DMS114 treated with DMSO at 0.1 percent for 48 hours (cell line): ENCODE measurements at regions not wholly inside any gene's neighbourhood (a gene's known extent, or its start where the extent isn't known, plus 50 kb on each side); places are given as distances from the start of the nearest gene placed in this dataset.

Experiments used
- DNase-seq: peaks from one replicate; lab custom pipeline; 2025; ENCODE audit not compliant: unreplicated experiment; lab: John Stamatoyannopoulos, UW

DNA sequence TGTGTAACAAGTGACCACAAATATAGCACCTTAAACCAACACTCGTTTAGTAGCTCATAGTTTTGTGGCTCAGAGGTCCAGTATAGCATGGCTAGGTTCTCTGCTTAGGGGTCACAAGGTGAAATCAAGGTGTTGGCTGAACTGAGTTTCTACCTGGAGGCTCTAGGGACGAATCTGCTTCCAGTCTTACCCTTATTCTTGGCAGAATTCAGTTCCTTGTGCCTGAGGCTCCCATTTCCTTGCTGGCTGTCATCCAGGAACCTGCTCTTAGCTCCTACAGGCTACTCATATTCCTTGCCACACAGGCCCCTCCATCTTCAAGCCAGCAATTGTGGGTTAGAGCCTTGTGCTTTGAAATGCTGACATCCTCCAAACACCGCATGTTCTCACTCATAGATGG lies 212.3 kb upstream of the CDH13 start:
- no peak for DNase-seq

GRCh38 chr16:82412770-82413169 lies 214.0 kb upstream of the CDH13 start:
- no peak for DNase-seq

GRCh38 chr16:82405736-82406135 lies 221.0 kb upstream of the CDH13 start:
- no peak for DNase-seq

GRCh38 chr16:82404586-82405315 lies 222.0 kb upstream of the CDH13 start:
- DNase-seq, result no peak

DNA sequence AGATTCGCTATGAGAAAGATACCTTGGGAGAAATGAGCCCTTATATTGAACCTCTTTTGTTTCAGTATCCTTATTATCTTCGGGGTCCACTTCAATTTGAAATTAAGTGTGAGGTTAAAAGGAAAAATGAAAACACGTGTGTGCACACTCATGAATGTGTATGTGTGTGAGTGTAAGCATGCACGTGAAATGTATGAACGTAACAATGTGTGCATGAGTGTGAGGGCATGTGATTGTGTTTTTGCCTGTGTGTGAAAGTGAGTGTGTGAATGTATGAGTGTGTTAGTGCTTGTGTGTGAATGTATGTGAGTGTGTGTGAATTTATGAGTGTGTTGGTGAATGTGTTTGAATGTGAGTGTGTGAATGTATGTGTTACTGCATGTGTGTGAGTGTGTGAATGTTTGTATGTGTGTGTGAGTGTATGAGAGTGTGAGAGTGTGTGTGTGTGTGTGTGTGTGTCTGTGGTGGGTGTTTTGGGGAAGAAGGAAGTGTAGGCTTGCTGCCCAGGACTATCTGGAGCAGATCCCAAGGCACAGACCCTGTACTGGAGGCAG lies 224.0 kb upstream of the CDH13 start:
- DNase-seq, result no peak

GRCh38 chr16:82400046-82400445 lies 226.7 kb upstream of the CDH13 start:
- no peak for DNase-seq

GRCh38 chr16:82396509-82396908 lies 226.5 kb upstream of the MPHOSPH6 start:
- no peak for DNase-seq

DNA sequence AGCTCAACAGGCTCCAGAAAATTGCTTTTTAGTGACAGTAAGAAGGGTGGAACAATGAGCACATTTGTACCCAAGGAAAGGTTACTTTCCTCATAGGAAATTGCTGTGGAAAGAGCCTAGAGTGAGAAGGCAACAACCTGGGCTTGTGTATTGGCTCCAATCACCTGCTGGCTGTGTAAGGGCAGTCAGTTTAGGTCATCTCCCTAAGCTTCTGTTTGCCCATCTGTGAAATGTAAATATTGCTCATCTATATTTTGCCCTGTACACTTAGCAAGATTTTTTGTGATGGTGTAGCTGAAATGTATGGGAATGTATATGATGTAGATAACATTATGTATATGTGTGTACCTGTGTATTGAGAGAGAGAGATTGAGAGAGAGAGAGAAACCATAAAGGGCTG lies 225.2 kb upstream of the MPHOSPH6 start:
- no peak for DNase-seq

- no peak for DNase-seq
These were observed 221.7 kb upstream of the MPHOSPH6 start for GRCh38 chr16:82391690-82392089.

DNA sequence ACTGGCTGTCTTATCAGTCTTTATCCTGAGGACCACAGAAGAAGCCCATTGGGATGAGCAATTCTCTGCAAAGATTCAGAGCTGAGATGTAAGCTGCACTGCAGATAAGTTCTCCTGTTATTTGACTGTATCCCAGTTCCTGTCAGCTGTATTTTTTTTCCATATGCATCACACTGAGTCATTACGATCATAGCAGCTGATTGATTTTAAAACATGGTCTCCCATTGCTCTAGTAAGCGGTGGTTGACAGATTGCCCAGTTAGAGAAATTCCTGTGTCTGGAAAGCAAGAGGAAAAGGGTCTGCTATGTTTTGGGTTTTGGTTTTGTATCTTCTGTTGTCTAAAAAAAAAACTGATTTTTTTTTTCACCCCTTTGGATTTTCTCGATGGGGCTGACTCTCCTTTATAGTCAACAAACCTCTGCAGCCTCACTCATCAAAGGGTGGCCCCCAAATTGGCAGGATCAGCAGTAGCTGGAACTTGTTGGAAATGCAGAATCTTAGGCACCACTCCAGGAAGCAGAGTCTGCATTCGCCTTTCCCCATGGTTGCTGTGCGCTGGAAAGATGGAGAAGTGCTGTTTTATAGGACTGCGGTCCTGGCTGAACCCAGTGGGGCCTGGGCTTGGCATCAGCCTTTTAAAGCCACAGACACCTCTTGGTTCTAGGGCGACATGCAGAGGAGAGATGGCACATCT lies 220.1 kb upstream of the MPHOSPH6 start:
- DNase-seq, result no peak

GRCh38 chr16:82386761-82387160 lies 216.7 kb upstream of the MPHOSPH6 start:
- no peak for DNase-seq

DNA sequence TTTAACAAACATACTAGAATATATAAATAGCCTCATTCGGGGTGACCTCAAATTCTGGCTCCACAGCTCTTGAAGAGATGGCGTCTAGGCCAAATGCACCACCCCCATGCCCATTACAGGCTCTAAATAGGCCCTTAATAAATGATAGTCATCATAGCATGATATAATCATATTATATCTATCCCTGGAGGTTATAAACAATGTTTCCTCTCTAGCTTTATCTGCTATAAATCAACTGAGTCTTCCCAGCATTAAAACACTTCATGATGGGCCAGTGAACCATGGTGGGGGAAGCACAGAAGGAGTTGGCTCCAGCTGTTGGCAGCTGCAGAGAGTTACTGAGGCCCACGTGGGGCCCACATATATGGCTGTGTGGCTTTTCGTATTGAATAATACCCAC lies 214.9 kb upstream of the MPHOSPH6 start:
- no peak for DNase-seq

DNA sequence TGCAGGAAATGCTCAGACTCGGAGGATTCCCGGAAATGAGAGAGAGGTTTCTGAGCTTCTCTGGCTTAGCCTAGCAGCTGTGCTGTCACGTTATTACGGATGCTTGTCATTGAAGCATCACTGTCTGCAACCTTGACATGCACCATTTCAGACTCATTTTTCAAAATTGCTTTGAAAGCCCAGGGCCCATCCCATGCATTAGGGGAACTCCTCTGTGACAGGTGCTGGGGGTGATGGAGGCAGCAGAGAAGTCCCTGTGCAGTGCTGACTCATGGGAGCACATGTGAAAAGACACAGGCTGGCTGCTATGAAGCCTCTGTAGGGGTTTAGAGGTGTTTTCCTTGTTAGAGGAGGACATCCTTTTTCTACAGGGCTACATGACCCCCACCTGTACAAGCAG lies 214.0 kb upstream of the MPHOSPH6 start:
- no peak for DNase-seq

- DNase-seq, result no peak
These were observed 212.5 kb upstream of the MPHOSPH6 start for GRCh38 chr16:82382521-82382920.

DNA sequence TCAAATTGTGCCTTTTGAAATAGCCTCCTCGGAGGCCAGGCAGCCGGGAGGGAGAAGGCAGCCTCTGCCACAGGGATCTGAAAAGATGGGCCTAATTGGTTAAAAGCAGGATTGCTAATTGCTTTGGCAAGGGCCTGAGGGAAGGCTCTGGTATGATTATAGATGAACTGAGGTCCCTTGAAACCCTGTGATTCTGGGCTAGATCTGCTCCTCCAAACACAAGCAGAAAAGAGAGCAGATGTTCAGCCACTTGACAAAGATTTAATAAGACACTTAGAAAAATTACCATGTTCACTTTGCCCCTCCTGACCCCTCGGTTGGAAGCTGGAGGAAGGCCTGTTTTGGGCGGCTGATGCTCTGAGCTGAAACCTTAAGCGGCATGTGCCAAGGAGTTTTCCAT lies 209.5 kb upstream of the MPHOSPH6 start:
- DNase-seq, result no peak

DNA sequence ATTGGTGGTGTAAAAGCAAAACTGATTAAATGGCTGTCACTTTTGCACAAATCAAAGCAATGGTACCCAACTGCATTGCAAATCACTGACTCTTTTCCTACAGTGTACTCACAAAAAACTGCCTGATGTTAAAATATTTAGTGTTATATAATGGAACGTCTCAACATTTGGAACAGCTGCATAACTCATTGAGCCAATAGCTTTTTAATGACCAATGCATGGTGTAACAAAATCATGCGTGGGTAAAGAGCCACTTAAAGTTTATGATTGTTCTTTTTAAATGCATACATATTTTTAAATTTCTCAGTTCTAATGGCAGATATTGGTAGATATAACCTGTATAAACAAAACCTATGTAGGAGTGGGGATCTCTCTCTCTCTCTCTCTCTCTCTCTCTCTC lies 204.0 kb upstream of the MPHOSPH6 start:
- no peak for DNase-seq

GRCh38 chr16:82370282-82370681 lies 200.3 kb upstream of the MPHOSPH6 start:
- no peak for DNase-seq

- peak; percentile 24 for DNase-seq
These were observed 198.0 kb upstream of the MPHOSPH6 start for GRCh38 chr16:82368041-82368440.

DNA sequence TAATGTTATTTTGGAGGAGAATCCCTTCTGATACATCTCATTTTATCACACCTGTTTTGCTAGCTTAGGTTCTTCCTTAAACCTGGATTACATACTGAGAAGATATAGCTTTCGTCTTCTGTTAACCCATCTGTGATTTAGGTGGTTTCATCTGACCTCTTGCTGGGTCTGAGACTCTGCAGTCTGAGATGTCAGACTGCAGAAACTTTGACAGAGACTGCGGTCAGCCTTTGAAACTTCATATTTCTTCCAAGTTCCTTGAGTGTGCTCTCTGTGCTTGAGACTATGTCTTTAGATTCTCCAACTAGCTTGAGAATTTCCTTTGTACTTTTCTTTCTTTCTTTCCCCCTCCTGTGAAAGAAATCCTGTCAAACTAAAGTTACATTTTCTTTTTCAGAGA lies 196.4 kb upstream of the MPHOSPH6 start:
- DNase-seq, result no peak

DNA sequence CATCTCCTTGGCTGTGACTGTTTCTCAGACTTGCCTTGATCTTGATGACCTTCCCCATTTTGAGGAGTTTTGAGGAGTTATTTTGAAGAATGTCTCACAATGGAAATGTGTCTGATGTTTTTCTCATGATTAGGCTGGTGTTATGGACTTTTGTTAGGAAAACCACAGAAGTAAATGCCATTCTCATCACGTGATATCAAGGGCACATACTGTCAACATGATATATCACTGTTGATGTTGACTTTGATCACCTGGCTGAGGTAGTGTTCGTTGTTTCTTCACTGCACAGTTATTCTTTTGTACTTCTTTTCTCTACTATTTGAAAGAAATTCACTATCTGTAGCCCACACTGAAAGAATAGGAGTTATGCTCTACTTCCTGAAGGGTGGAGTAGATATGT lies 194.7 kb upstream of the MPHOSPH6 start:
- no peak for DNase-seq

DNA sequence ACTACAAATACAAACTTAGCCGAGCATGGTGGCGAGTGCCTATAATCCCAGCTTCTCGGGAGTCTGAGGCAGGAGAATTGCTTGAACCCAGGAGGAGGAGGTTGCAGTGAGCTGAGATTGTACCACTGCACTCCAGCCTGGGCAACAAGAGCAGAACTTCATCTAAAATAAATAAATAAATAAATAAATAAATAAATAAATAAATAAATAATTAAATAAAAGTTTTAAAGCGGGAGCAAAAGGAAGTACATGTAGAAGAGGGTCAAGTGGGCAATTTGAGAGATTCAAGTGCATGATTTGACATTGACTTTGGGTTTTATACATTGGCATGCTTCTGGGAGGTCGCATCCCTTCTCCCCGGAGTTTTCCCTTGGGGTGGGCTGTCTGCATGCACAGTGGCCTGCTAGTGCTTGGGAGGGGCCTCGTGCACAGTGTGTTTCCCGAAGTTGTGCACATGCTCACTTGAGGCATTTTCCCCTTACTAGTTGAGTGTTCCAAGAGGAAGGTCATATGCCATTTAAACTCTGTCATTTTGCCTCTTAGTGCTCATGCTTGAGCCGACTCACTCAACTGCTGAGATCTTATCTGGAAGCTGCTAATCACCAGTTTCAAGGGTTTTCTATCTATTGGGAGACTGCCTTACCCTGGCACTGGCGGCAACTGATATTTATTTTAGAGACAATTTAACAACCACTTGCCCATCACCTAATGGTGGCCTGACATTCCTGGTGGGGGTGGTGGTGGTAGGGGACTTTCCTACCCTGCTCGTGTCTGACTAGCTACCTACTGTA lies 193.2 kb upstream of the MPHOSPH6 start:
- no peak for DNase-seq

- no peak for DNase-seq
These were observed 191.9 kb upstream of the MPHOSPH6 start for GRCh38 chr16:82361885-82362284.
